GM12878 (cell line): ENCODE measurements at regions not wholly inside any gene's neighbourhood (a gene's known extent, or its start where the extent isn't known, plus 50 kb on each side); places are given as distances from the start of the nearest gene placed in this dataset.

Experiments used
- ATAC-seq: fragments of 200-7000 bp; cut with Tn5 transposase; 3 replicates; pipeline ENCODE4 v1.9.1; 2020; ENCODE audit warnings: mild to moderate bottlenecking, moderate library complexity
- BruUV-seq: library from RNA; stranded (reverse); fragments of 400-500 nt; replicated peaks from 2 replicates; lab custom pipeline; 2021; lab: Mats Ljungman, UMichigan
- CTCF ChIA-PET: fragments of 300-600 bp; sonication (Branson Sonifier 250); formaldehyde crosslinking; extraction: SDS; loops from one replicate; lab custom pipeline; 2021; ENCODE audit warnings: inconsistent platforms; lab: Yijun Ruan, JAX
- POLR2A ChIA-PET: fragments of 350-600 bp; formaldehyde crosslinking; extraction: SDS; loops from one replicate; lab custom pipeline; 2021; ENCODE audit warnings: inconsistent platforms; lab: Charles Lee
- RAD21 ChIA-PET: fragments of 300-600 bp; sonication (Branson Sonifier 250); formaldehyde crosslinking; loops from one replicate; lab custom pipeline; 2023; ENCODE audit warnings: antibody characterized with exemption; ENCODE audit not compliant: unreplicated experiment; lab: Charles Lee
- SMC1A ChIA-PET: fragments of 300-600 bp; sonication (Branson Sonifier 250); formaldehyde crosslinking; loops from one replicate; lab custom pipeline; 2023; ENCODE audit not compliant: unreplicated experiment, uncharacterized antibody; lab: Charles Lee
- DNase-seq: peaks from one replicate; pipeline ENCODE4 v3.0.0-alpha.2; 2011; ENCODE audit warnings: low read depth, low spot score
- FAIRE-seq: peaks from 3 replicates; lab custom pipeline; 2011; peaks lifted over from hg19 to GRCh38; lab: Jason Lieb, UNC
- H2AFZ ChIP-seq: 2 replicates; pipeline ENCODE4 v1.6.0; 2011; ENCODE audit warnings: low read depth, low read length, control low read depth; ENCODE audit not compliant: control insufficient read depth
- H3K27ac ChIP-seq: 2 replicates; pipeline ENCODE4 v1.5.1; 2011; ENCODE audit warnings: control low read depth; ENCODE audit not compliant: control insufficient read depth, insufficient read depth
- H3K27me3 ChIP-seq, 2 experiments: replicated peaks in 1 of 2; 2 replicates each; pipeline versions ENCODE4 v1.6.0 to v1.6.1; 2011; ENCODE audit warnings: low read length in 1 of 2; ENCODE audit not compliant: control insufficient read depth in 2 of 2, insufficient read depth in 2 of 2
- H3K36me3 ChIP-seq, 2 experiments: 2 replicates each; pipeline ENCODE4 v1.5.1; 2011; ENCODE audit warnings: low read length in 1 of 2; ENCODE audit not compliant: control insufficient read depth in 2 of 2, insufficient read depth in 2 of 2
- H3K4me1 ChIP-seq: 2 replicates; pipeline ENCODE4 v1.6.1; 2011; ENCODE audit warnings: mild to moderate bottlenecking, low read length, moderate library complexity, mixed read lengths; ENCODE audit not compliant: control insufficient read depth, insufficient read depth
- H3K4me2 ChIP-seq: 2 replicates; pipeline ENCODE4 v1.6.0; 2011; ENCODE audit warnings: control low read depth; ENCODE audit not compliant: control insufficient read depth, insufficient read depth
- H3K4me3 ChIP-seq: fragments of 200-600 bp; sonication (generic); 2 replicates; pipeline ENCODE4 v1.5.1; 2016
- H3K79me2 ChIP-seq: 2 replicates; pipeline ENCODE4 v1.6.0; 2011; ENCODE audit warnings: low read length; ENCODE audit not compliant: control insufficient read depth, insufficient read depth
- H3K9ac ChIP-seq: 2 replicates; pipeline ENCODE4 v1.8.0; 2011; ENCODE audit warnings: low read length, control low read depth, mixed read lengths; ENCODE audit not compliant: control insufficient read depth, insufficient read depth
- H3K9me3 ChIP-seq: replicated peaks from 3 replicates; pipeline ENCODE4 v1.5.1; 2011; ENCODE audit warnings: mild to moderate bottlenecking, low read length; ENCODE audit not compliant: control insufficient read depth, insufficient read depth
- H4K20me1 ChIP-seq: 2 replicates; pipeline ENCODE4 v1.6.0; 2011; ENCODE audit not compliant: control insufficient read depth, insufficient read depth
- CBX5 ChIP-seq: sonication (generic); IDR thresholded peaks from 2 replicates; pipeline ENCODE4 v1.6.1; 2016; ENCODE audit warnings: low read depth, moderate library complexity, mild to moderate bottlenecking, inconsistent platforms
- EED ChIP-seq: sonication (generic); IDR thresholded peaks from 2 replicates; pipeline ENCODE4 v1.6.1; 2016; ENCODE audit warnings: antibody characterized with exemption, low read depth
- HDGF ChIP-seq: fragments of 450-650 bp; IDR thresholded peaks from 2 replicates; pipeline ENCODE4 v1.6.1; 2016; ENCODE audit warnings: antibody characterized with exemption
- NR2F1 ChIP-seq: fragments of 450-650 bp; conservative IDR thresholded peaks from 2 replicates; pipeline ENCODE4 v1.6.1; 2017; ENCODE audit warnings: mild to moderate bottlenecking
- TARDBP ChIP-seq: IDR thresholded peaks from 2 replicates; pipeline ENCODE4 v1.6.1; 2016; ENCODE audit warnings: borderline replicate concordance
- TCF3 ChIP-seq: IDR thresholded peaks from 2 replicates; pipeline ENCODE4 v1.6.1; 2012; ENCODE audit warnings: low read depth, mild to moderate bottlenecking, low read length, borderline replicate concordance; ENCODE audit not compliant: insufficient read depth
- ZNF622 ChIP-seq: fragments of 450-650 bp; IDR thresholded peaks from 2 replicates; pipeline ENCODE4 v1.6.1; 2017; ENCODE audit warnings: mild to moderate bottlenecking, inconsistent platforms
- WGBS: methylation state at CpG from one replicate; pipeline ENCODE4 v1.1.6; 2016; ENCODE audit warnings: low lambda C conversion rate; ENCODE audit not compliant: insufficient replicate concordance, insufficient coverage; ENCODE audit errors: missing lambda C conversion rate; 5-methylcytosine and 5-hydroxymethylcytosine counted together
- in situ Hi-C: fragments of 300-500 bp; cut with MboI; formaldehyde crosslinking; loops from 9 replicates; pipeline ENCODE4 v1.14.3; 2018; ENCODE audit warnings: mixed read lengths
- intact Hi-C: fragments of 100-400 bp; cut with micrococcal nuclease; formaldehyde crosslinking; loops from one replicate; pipeline ENCODE4 v1.14.2; 2022; ENCODE audit not compliant: unreplicated experiment
- TF ChIP-seq, protein P1 (sequence below): fragments of 450-650 bp; IDR thresholded peaks from 2 replicates; pipeline ENCODE4 v1.6.1; 2017; ENCODE audit warnings: low read depth, mild to moderate bottlenecking, moderate library complexity
- TF ChIP-seq, protein P2 (sequence below): IDR thresholded peaks from 2 replicates; pipeline ENCODE4 v1.6.1; 2012; ENCODE audit warnings: low read depth, low read length, improper control_type of control experiment
- TF ChIP-seq, protein P3 (sequence below): fragments of 450-650 bp; IDR thresholded peaks from 2 replicates; pipeline ENCODE4 v1.6.1; 2018; ENCODE audit warnings: borderline replicate concordance, mild to moderate bottlenecking; ENCODE audit not compliant: partially characterized antibody
- TF ChIP-seq, protein P4 (sequence below): fragments of 450-650 bp; IDR thresholded peaks from 2 replicates; pipeline ENCODE4 v1.6.1; 2017; ENCODE audit warnings: antibody characterized with exemption, mild to moderate bottlenecking, moderate library complexity
- TF ChIP-seq, protein P5 (sequence below): fragments of 450-650 bp; IDR thresholded peaks from 2 replicates; pipeline ENCODE4 v1.6.1; 2017; ENCODE audit warnings: borderline replicate concordance

DNA sequence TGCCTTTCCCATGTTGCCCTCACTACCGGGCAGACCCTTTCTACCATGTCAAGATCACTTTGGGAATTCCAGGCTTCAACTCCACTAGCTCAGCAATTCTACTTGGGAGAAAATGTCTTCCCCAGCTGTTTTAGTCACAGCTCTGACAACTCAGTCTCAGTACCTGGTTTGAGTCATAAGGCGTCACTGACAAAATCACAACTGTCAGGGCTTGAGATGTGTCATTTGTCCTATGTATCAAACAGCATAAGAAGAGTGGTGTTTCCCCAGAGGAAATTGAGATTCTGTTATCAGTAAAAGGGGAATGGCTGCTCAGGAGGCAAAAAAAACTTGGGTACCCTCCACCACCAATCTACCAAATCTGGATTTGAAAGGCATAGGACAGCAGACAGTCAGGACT, 594.9 kb upstream of the SUCLG2 start:
- H3K27ac ChIP-seq, result no peak overlapping the region
- H3K9me3 ChIP-seq, result no peaks in the 10 kb centered on the region
- H4K20me1 ChIP-seq, result no peaks in the 10 kb centered on the region
- intact Hi-C loops, result no loop called here
- SMC1A ChIA-PET, result interaction anchor here (1.2 kb wide), 1 partner anchor 13 kb away, joined by 4 read pairs; no protein-coding TSS in a partner anchor
- no peak overlapping the region for H3K4me2 ChIP-seq
- DNase-seq, result no peak
- H3K36me3 ChIP-seq, result no peaks in the 10 kb centered on the region
- RAD21 ChIA-PET, result no interaction called here
- FAIRE-seq, result no peak
- H3K9ac ChIP-seq, result no peak overlapping the region
- no peak overlapping the region for H3K4me3 ChIP-seq
- no peaks in the 10 kb centered on the region for H3K79me2 ChIP-seq
- H3K4me1 ChIP-seq, result no peaks in the 10 kb centered on the region
- H2AFZ ChIP-seq, result no peak overlapping the region
- WGBS, result 0% methylated on average over 2 of the region's 2 CpGs
- no peak for ATAC-seq
- no TSS peak for BruUV-seq
- POLR2A ChIA-PET, result no interaction called here
- CTCF ChIA-PET, result interaction anchor here (1.1 kb wide), 1 partner anchor 65 kb away, joined by 3 read pairs; no protein-coding TSS in a partner anchor
- no peaks in the 10 kb centered on the region for H3K27me3 ChIP-seq
- in situ Hi-C loops, result no loop called here
- TF ChIP-seq EED, result no peak
- TF ChIP-seq, protein P1, sequence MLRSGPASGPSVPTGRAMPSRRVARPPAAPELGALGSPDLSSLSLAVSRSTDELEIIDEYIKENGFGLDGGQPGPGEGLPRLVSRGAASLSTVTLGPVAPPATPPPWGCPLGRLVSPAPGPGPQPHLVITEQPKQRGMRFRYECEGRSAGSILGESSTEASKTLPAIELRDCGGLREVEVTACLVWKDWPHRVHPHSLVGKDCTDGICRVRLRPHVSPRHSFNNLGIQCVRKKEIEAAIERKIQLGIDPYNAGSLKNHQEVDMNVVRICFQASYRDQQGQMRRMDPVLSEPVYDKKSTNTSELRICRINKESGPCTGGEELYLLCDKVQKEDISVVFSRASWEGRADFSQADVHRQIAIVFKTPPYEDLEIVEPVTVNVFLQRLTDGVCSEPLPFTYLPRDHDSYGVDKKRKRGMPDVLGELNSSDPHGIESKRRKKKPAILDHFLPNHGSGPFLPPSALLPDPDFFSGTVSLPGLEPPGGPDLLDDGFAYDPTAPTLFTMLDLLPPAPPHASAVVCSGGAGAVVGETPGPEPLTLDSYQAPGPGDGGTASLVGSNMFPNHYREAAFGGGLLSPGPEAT, result no peak
- TF ChIP-seq, protein P2, sequence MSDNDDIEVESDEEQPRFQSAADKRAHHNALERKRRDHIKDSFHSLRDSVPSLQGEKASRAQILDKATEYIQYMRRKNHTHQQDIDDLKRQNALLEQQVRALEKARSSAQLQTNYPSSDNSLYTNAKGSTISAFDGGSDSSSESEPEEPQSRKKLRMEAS, result no peak
- TF ChIP-seq CBX5, result no peak
- TF ChIP-seq, protein P3, sequence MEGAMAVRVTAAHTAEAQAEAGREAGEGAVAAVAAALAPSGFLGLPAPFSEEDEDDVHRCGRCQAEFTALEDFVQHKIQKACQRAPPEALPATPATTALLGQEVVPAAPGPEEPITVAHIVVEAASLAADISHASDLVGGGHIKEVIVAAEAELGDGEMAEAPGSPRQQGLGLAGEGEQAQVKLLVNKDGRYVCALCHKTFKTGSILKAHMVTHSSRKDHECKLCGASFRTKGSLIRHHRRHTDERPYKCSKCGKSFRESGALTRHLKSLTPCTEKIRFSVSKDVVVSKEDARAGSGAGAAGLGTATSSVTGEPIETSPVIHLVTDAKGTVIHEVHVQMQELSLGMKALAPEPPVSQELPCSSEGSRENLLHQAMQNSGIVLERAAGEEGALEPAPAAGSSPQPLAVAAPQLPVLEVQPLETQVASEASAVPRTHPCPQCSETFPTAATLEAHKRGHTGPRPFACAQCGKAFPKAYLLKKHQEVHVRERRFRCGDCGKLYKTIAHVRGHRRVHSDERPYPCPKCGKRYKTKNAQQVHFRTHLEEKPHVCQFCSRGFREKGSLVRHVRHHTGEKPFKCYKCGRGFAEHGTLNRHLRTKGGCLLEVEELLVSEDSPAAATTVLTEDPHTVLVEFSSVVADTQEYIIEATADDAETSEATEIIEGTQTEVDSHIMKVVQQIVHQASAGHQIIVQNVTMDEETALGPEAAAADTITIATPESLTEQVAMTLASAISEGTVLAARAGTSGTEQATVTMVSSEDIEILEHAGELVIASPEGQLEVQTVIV, result no peak
- no peak for TF ChIP-seq ZNF622
- no peak for TF ChIP-seq HDGF
- TF ChIP-seq, protein P4, sequence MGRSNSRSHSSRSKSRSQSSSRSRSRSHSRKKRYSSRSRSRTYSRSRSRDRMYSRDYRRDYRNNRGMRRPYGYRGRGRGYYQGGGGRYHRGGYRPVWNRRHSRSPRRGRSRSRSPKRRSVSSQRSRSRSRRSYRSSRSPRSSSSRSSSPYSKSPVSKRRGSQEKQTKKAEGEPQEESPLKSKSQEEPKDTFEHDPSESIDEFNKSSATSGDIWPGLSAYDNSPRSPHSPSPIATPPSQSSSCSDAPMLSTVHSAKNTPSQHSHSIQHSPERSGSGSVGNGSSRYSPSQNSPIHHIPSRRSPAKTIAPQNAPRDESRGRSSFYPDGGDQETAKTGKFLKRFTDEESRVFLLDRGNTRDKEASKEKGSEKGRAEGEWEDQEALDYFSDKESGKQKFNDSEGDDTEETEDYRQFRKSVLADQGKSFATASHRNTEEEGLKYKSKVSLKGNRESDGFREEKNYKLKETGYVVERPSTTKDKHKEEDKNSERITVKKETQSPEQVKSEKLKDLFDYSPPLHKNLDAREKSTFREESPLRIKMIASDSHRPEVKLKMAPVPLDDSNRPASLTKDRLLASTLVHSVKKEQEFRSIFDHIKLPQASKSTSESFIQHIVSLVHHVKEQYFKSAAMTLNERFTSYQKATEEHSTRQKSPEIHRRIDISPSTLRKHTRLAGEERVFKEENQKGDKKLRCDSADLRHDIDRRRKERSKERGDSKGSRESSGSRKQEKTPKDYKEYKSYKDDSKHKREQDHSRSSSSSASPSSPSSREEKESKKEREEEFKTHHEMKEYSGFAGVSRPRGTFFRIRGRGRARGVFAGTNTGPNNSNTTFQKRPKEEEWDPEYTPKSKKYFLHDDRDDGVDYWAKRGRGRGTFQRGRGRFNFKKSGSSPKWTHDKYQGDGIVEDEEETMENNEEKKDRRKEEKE, result no peak
- TF ChIP-seq, protein P5, sequence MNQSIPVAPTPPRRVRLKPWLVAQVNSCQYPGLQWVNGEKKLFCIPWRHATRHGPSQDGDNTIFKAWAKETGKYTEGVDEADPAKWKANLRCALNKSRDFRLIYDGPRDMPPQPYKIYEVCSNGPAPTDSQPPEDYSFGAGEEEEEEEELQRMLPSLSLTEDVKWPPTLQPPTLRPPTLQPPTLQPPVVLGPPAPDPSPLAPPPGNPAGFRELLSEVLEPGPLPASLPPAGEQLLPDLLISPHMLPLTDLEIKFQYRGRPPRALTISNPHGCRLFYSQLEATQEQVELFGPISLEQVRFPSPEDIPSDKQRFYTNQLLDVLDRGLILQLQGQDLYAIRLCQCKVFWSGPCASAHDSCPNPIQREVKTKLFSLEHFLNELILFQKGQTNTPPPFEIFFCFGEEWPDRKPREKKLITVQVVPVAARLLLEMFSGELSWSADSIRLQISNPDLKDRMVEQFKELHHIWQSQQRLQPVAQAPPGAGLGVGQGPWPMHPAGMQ, result no peak
- no peak for TF ChIP-seq NR2F1
- TF ChIP-seq TCF3, result no peak
- no peak for TF ChIP-seq TARDBP
